SK-N-SH treated with all-trans-retinoic acid at 6 μM for 48 hours (cell line): ENCODE measurements at regions not wholly inside any gene's neighbourhood (a gene's known extent, or its start where the extent isn't known, plus 50 kb on each side); places are given as distances from the start of the nearest gene placed in this dataset.

Experiments
- ATAC-seq: fragments of 200-7000 bp; cut with Tn5 transposase; 3 replicates; pipeline ENCODE4 v1.9.1; 2020; ENCODE audit warnings: mild to moderate bottlenecking, moderate library complexity
- ARNTL ChIP-seq: fragments of 450-650 bp; formaldehyde crosslinking; IDR thresholded peaks from 2 replicates; pipeline ENCODE4 v1.5.0; 2020; ENCODE audit warnings: low read depth, mild to moderate bottlenecking, moderate library complexity, borderline replicate concordance
- BACH2 ChIP-seq: fragments of 250-450 bp; sonication (Bioruptor Pico); IDR thresholded peaks from 2 replicates; pipeline ENCODE4 v1.9.0; 2021; ENCODE audit warnings: mild to moderate bottlenecking, borderline replicate concordance
- CSDC2 ChIP-seq: fragments of 250-450 bp; sonication (Bioruptor Pico); IDR thresholded peaks from 2 replicates; pipeline ENCODE4 v1.5.0; 2020; ENCODE audit warnings: mild to moderate bottlenecking, moderate library complexity
- ESRRG ChIP-seq: fragments of 250-450 bp; sonication (Bioruptor Pico); IDR thresholded peaks from 2 replicates; pipeline ENCODE4 v1.6.1; 2021; ENCODE audit warnings: mild to moderate bottlenecking
- GLIS3 ChIP-seq: fragments of 250-450 bp; sonication (Bioruptor Pico); IDR thresholded peaks from 2 replicates; pipeline ENCODE4 v1.5.0; 2020; ENCODE audit warnings: mild to moderate bottlenecking, moderate library complexity
- ISL1 ChIP-seq: fragments of 250-450 bp; sonication (Bioruptor Pico); IDR thresholded peaks from 2 replicates; pipeline ENCODE4 v2.1.2; 2022; ENCODE audit warnings: mild to moderate bottlenecking, moderate library complexity
- SNAI2 ChIP-seq: fragments of 250-450 bp; sonication (Bioruptor Pico); IDR thresholded peaks from 2 replicates; pipeline ENCODE4 v1.5.0; 2020; ENCODE audit warnings: mild to moderate bottlenecking, moderate library complexity
- TCF4 ChIP-seq: fragments of 250-450 bp; sonication (Bioruptor Pico); IDR thresholded peaks from 2 replicates; pipeline ENCODE4 v1.8.0; 2021; ENCODE audit warnings: mild to moderate bottlenecking, moderate library complexity, borderline replicate concordance
- TOX ChIP-seq: fragments of 250-450 bp; sonication (Bioruptor Pico); IDR thresholded peaks from 2 replicates; pipeline ENCODE4 v1.8.0; 2021; ENCODE audit warnings: mild to moderate bottlenecking, moderate library complexity, borderline replicate concordance
- ZC3H10 ChIP-seq: fragments of 250-450 bp; sonication (Bioruptor Pico); IDR thresholded peaks from 2 replicates; pipeline ENCODE4 v1.5.1; 2021; ENCODE audit warnings: mild to moderate bottlenecking, moderate library complexity
- ZFP3 ChIP-seq: fragments of 250-450 bp; sonication (Bioruptor Pico); IDR thresholded peaks from 2 replicates; pipeline ENCODE4 v1.5.0; 2020; ENCODE audit warnings: mild to moderate bottlenecking, moderate library complexity
- ZFP30 ChIP-seq: fragments of 450-650 bp; formaldehyde crosslinking; IDR thresholded peaks from 2 replicates; pipeline ENCODE4 v1.5.0; 2022; ENCODE audit warnings: mild to moderate bottlenecking, moderate library complexity
- ZNF565 ChIP-seq: fragments of 450-650 bp; formaldehyde crosslinking; conservative IDR thresholded peaks from 2 replicates; pipeline ENCODE4 v1.5.0; 2020; ENCODE audit warnings: low read depth, mild to moderate bottlenecking, moderate library complexity
- ZNF70 ChIP-seq: fragments of 450-650 bp; formaldehyde crosslinking; IDR thresholded peaks from 2 replicates; pipeline ENCODE4 v1.5.0; 2020; ENCODE audit warnings: mild to moderate bottlenecking, moderate library complexity
- ZNF8 ChIP-seq: fragments of 450-650 bp; formaldehyde crosslinking; IDR thresholded peaks from 2 replicates; pipeline ENCODE4 v1.5.0; 2020; ENCODE audit warnings: mild to moderate bottlenecking, moderate library complexity
- TF ChIP-seq, protein P1 (sequence below): fragments of 250-450 bp; sonication (Bioruptor Pico); IDR thresholded peaks from 2 replicates; pipeline ENCODE4 v1.5.0; 2020; ENCODE audit warnings: mild to moderate bottlenecking, moderate library complexity
- TF ChIP-seq, protein P2 (sequence below): fragments of 250-450 bp; sonication (Bioruptor Pico); IDR thresholded peaks from 2 replicates; pipeline ENCODE4 v1.5.1; 2021; ENCODE audit warnings: mild to moderate bottlenecking, moderate library complexity
- TF ChIP-seq, protein P3 (sequence below): fragments of 250-450 bp; sonication (Bioruptor Pico); IDR thresholded peaks from 2 replicates; pipeline ENCODE4 v1.8.0; 2021; ENCODE audit warnings: low read depth, mild to moderate bottlenecking, moderate library complexity, borderline replicate concordance
- TF ChIP-seq, protein P4 (sequence below): fragments of 250-450 bp; sonication (Bioruptor Pico); IDR thresholded peaks from 2 replicates; pipeline ENCODE4 v1.8.0; 2020; ENCODE audit warnings: mild to moderate bottlenecking, moderate library complexity, borderline replicate concordance
- TF ChIP-seq, protein P5 (sequence below): fragments of 250-450 bp; sonication (Bioruptor Pico); IDR thresholded peaks from 2 replicates; pipeline ENCODE4 v1.5.1; 2020; ENCODE audit warnings: low read depth, mild to moderate bottlenecking, moderate library complexity

DNA sequence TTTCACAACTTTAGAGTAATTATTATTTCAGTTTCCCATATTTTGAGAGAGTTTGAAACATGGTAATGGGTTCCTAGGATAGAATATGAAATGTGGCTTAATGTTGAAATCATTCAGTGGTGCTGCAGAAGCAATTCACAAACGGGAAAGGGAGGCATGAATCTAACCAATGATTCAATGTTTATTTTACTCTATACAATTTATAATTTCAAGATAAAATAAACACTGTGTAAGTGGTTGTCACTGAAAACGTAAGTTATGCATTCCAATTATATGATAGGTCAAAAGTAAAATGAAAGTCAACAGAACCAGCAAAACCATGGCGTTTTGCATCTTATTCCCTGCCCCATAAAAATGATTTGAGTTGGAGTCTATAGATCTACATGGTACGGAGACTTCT, 1207.1 kb upstream of the CDH18 start:
- TF ChIP-seq, protein P1, sequence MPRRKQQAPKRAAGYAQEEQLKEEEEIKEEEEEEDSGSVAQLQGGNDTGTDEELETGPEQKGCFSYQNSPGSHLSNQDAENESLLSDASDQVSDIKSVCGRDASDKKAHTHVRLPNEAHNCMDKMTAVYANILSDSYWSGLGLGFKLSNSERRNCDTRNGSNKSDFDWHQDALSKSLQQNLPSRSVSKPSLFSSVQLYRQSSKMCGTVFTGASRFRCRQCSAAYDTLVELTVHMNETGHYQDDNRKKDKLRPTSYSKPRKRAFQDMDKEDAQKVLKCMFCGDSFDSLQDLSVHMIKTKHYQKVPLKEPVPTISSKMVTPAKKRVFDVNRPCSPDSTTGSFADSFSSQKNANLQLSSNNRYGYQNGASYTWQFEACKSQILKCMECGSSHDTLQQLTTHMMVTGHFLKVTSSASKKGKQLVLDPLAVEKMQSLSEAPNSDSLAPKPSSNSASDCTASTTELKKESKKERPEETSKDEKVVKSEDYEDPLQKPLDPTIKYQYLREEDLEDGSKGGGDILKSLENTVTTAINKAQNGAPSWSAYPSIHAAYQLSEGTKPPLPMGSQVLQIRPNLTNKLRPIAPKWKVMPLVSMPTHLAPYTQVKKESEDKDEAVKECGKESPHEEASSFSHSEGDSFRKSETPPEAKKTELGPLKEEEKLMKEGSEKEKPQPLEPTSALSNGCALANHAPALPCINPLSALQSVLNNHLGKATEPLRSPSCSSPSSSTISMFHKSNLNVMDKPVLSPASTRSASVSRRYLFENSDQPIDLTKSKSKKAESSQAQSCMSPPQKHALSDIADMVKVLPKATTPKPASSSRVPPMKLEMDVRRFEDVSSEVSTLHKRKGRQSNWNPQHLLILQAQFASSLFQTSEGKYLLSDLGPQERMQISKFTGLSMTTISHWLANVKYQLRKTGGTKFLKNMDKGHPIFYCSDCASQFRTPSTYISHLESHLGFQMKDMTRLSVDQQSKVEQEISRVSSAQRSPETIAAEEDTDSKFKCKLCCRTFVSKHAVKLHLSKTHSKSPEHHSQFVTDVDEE (CRISPR knock-in tag) = no peak
- TF ChIP-seq TOX (CRISPR knock-in tag) (no peak), ESRRG (no peak), ZC3H10 (CRISPR knock-in tag) (no peak), GLIS3 (CRISPR knock-in tag) (no peak)
- ATAC-seq = no peak

DNA sequence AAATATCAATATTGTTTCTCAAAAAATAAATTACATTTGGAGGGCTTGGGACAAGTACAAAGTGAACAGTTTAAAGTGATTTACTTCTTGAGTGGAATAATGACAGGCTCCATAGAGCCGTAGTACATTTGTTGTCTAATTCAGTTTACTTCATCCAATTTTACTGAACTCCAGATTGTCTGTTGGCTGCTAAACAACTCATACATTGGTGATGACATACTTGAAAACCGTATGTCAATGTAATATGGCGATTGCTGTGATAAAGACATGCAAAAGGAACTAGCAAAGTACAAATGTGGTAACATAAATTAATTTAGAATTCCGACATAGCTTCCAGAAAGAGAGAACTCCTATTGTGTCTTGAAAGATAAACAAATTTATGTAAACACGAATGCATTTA, 1197.5 kb upstream of the CDH18 start:
- TF ChIP-seq ZFP3 (CRISPR knock-in tag) (no peak), CSDC2 (CRISPR knock-in tag) (no peak), BACH2 (CRISPR knock-in tag) (no peak), ZNF8 (CRISPR knock-in tag) (no peak), ZC3H10 (CRISPR knock-in tag) (no peak), ARNTL (CRISPR knock-in tag) (no peak), GLIS3 (CRISPR knock-in tag) (no peak), ISL1 (CRISPR knock-in tag) (no peak), TOX (CRISPR knock-in tag) (no peak), SNAI2 (no peak), ESRRG (no peak), ZNF565 (CRISPR knock-in tag) (no peak), ZFP30 (CRISPR knock-in tag) (no peak), ZNF70 (CRISPR knock-in tag) (no peak), TCF4 (CRISPR knock-in tag) (no peak)
- TF ChIP-seq, protein P2, sequence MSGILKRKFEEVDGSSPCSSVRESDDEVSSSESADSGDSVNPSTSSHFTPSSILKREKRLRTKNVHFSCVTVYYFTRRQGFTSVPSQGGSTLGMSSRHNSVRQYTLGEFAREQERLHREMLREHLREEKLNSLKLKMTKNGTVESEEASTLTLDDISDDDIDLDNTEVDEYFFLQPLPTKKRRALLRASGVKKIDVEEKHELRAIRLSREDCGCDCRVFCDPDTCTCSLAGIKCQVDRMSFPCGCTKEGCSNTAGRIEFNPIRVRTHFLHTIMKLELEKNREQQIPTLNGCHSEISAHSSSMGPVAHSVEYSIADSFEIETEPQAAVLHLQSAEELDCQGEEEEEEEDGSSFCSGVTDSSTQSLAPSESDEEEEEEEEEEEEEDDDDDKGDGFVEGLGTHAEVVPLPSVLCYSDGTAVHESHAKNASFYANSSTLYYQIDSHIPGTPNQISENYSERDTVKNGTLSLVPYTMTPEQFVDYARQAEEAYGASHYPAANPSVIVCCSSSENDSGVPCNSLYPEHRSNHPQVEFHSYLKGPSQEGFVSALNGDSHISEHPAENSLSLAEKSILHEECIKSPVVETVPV (CRISPR knock-in tag) = no peak
- TF ChIP-seq, protein P3, sequence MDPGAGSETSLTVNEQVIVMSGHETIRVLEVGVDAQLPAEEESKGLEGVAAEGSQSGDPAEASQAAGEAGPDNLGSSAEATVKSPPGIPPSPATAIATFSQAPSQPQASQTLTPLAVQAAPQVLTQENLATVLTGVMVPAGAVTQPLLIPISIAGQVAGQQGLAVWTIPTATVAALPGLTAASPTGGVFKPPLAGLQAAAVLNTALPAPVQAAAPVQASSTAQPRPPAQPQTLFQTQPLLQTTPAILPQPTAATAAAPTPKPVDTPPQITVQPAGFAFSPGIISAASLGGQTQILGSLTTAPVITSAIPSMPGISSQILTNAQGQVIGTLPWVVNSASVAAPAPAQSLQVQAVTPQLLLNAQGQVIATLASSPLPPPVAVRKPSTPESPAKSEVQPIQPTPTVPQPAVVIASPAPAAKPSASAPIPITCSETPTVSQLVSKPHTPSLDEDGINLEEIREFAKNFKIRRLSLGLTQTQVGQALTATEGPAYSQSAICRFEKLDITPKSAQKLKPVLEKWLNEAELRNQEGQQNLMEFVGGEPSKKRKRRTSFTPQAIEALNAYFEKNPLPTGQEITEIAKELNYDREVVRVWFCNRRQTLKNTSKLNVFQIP (CRISPR knock-in tag) = no peak
- TF ChIP-seq, protein P4, sequence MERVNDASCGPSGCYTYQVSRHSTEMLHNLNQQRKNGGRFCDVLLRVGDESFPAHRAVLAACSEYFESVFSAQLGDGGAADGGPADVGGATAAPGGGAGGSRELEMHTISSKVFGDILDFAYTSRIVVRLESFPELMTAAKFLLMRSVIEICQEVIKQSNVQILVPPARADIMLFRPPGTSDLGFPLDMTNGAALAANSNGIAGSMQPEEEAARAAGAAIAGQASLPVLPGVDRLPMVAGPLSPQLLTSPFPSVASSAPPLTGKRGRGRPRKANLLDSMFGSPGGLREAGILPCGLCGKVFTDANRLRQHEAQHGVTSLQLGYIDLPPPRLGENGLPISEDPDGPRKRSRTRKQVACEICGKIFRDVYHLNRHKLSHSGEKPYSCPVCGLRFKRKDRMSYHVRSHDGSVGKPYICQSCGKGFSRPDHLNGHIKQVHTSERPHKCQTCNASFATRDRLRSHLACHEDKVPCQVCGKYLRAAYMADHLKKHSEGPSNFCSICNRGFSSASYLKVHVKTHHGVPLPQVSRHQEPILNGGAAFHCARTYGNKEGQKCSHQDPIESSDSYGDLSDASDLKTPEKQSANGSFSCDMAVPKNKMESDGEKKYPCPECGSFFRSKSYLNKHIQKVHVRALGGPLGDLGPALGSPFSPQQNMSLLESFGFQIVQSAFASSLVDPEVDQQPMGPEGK (CRISPR knock-in tag) = no peak
- TF ChIP-seq, protein P5, sequence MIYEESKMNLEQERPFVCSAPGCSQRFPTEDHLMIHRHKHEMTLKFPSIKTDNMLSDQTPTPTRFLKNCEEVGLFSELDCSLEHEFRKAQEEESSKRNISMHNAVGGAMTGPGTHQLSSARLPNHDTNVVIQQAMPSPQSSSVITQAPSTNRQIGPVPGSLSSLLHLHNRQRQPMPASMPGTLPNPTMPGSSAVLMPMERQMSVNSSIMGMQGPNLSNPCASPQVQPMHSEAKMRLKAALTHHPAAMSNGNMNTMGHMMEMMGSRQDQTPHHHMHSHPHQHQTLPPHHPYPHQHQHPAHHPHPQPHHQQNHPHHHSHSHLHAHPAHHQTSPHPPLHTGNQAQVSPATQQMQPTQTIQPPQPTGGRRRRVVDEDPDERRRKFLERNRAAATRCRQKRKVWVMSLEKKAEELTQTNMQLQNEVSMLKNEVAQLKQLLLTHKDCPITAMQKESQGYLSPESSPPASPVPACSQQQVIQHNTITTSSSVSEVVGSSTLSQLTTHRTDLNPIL = no peak
- TF ChIP-seq, protein P1 (CRISPR knock-in tag) = no peak
- ATAC-seq = no peak
